ENCODE measurements at regions not wholly inside any gene's neighbourhood (a gene's known extent, or its start where the extent isn't known, plus 50 kb on each side); places are given as distances from the start of the nearest gene placed in this dataset.

- TF ChIP-seq, protein P1, sequence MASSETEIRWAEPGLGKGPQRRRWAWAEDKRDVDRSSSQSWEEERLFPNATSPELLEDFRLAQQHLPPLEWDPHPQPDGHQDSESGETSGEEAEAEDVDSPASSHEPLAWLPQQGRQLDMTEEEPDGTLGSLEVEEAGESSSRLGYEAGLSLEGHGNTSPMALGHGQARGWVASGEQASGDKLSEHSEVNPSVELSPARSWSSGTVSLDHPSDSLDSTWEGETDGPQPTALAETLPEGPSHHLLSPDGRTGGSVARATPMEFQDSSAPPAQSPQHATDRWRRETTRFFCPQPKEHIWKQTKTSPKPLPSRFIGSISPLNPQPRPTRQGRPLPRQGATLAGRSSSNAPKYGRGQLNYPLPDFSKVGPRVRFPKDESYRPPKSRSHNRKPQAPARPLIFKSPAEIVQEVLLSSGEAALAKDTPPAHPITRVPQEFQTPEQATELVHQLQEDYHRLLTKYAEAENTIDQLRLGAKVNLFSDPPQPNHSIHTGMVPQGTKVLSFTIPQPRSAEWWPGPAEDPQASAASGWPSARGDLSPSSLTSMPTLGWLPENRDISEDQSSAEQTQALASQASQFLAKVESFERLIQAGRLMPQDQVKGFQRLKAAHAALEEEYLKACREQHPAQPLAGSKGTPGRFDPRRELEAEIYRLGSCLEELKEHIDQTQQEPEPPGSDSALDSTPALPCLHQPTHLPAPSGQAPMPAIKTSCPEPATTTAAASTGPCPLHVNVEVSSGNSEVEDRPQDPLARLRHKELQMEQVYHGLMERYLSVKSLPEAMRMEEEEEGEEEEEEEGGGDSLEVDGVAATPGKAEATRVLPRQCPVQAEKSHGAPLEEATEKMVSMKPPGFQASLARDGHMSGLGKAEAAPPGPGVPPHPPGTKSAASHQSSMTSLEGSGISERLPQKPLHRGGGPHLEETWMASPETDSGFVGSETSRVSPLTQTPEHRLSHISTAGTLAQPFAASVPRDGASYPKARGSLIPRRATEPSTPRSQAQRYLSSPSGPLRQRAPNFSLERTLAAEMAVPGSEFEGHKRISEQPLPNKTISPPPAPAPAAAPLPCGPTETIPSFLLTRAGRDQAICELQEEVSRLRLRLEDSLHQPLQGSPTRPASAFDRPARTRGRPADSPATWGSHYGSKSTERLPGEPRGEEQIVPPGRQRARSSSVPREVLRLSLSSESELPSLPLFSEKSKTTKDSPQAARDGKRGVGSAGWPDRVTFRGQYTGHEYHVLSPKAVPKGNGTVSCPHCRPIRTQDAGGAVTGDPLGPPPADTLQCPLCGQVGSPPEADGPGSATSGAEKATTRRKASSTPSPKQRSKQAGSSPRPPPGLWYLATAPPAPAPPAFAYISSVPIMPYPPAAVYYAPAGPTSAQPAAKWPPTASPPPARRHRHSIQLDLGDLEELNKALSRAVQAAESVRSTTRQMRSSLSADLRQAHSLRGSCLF (CRISPR knock-in tag; IDR thresholded peaks at IDR 0.05; ENCODE audit: borderline replicate concordance), result no peak
- no peak for TF ChIP-seq SPEN (CRISPR knock-in tag; IDR thresholded peaks at IDR 0.05; ENCODE audit: low read depth)
- no peak for TF ChIP-seq ZNF280D (CRISPR knock-in tag; IDR thresholded peaks at IDR 0.05)
- no peak for TF ChIP-seq FOXK2 (IDR thresholded peaks at IDR 0.05)
- no peak for TF ChIP-seq GTF2F1 (IDR thresholded peaks at IDR 0.05; ENCODE audit: low read length)
- TF ChIP-seq, protein P2, sequence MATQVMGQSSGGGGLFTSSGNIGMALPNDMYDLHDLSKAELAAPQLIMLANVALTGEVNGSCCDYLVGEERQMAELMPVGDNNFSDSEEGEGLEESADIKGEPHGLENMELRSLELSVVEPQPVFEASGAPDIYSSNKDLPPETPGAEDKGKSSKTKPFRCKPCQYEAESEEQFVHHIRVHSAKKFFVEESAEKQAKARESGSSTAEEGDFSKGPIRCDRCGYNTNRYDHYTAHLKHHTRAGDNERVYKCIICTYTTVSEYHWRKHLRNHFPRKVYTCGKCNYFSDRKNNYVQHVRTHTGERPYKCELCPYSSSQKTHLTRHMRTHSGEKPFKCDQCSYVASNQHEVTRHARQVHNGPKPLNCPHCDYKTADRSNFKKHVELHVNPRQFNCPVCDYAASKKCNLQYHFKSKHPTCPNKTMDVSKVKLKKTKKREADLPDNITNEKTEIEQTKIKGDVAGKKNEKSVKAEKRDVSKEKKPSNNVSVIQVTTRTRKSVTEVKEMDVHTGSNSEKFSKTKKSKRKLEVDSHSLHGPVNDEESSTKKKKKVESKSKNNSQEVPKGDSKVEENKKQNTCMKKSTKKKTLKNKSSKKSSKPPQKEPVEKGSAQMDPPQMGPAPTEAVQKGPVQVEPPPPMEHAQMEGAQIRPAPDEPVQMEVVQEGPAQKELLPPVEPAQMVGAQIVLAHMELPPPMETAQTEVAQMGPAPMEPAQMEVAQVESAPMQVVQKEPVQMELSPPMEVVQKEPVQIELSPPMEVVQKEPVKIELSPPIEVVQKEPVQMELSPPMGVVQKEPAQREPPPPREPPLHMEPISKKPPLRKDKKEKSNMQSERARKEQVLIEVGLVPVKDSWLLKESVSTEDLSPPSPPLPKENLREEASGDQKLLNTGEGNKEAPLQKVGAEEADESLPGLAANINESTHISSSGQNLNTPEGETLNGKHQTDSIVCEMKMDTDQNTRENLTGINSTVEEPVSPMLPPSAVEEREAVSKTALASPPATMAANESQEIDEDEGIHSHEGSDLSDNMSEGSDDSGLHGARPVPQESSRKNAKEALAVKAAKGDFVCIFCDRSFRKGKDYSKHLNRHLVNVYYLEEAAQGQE (IDR thresholded peaks at IDR 0.05; ENCODE audit: borderline replicate concordance in 1 of 2, low read depth in 1 of 2, low read length in 2 of 2), result no peak
These were observed 50.7 kb upstream of the SERP2 start (continued) for GRCh38 chr13:44322928-44323327.
